ENCODE measurements at regions not wholly inside any gene's neighbourhood (a gene's known extent, or its start where the extent isn't known, plus 50 kb on each side); places are given as distances from the start of the nearest gene placed in this dataset.

GRCh38 chr15:73803806-73804205 lies 50.7 kb upstream of the INSYN1 start:
- Histone ChIP-seq H3K36me3 (ENCODE audit: control insufficient read depth, insufficient read depth, low read length) (no peaks in the 10 kb centered on the region), H3K4me1 (ENCODE audit: control insufficient read depth, insufficient read depth, low read length) (peaks cover 76% of the 10 kb centered on the region), H3K4me3 (ENCODE audit: low read depth, low read length) (no peak overlapping the region), H3K27me3 (ENCODE audit: control insufficient read depth, insufficient read depth, low read length) (no peaks in the 10 kb centered on the region), H3K27ac (ENCODE audit: low read depth, low read length) (no peak overlapping the region), H3K9me3 (ENCODE audit: control insufficient read depth, insufficient read depth, low read length) (no peaks in the 10 kb centered on the region)
- DNase-seq (ENCODE audit: low read depth in 4 of 6, low spot score in 6 of 6): no peak
- 83% methylated on average over 2 of the region's 2 CpGs for WGBS (ENCODE audit: insufficient coverage)

- Histone ChIP-seq H3K9me3 (ENCODE audit: control insufficient read depth, insufficient read depth, low read length) (no peaks in the 10 kb centered on the region), H3K27ac (ENCODE audit: low read depth, low read length) (no peak overlapping the region), H3K4me1 (ENCODE audit: control insufficient read depth, insufficient read depth, low read length) (peaks cover 70% of the 10 kb centered on the region), H3K4me3 (ENCODE audit: low read depth, low read length) (no peak overlapping the region), H3K36me3 (ENCODE audit: control insufficient read depth, insufficient read depth, low read length) (no peaks in the 10 kb centered on the region), H3K27me3 (ENCODE audit: control insufficient read depth, insufficient read depth, low read length) (no peaks in the 10 kb centered on the region)
- DNase-seq (ENCODE audit: low read depth in 4 of 6, low spot score in 6 of 6): no peak
- 92% methylated on average over 6 of the region's 9 CpGs for WGBS (ENCODE audit: insufficient coverage)
Measured at GRCh38 chr15:73805504-73806089, 52.4 kb upstream of the INSYN1 start.

- Histone ChIP-seq H3K27me3 (ENCODE audit: control insufficient read depth, insufficient read depth, low read length) (no peaks in the 10 kb centered on the region), H3K4me1 (ENCODE audit: control insufficient read depth, insufficient read depth, low read length) (peaks cover 58% of the 10 kb centered on the region), H3K9me3 (ENCODE audit: control insufficient read depth, insufficient read depth, low read length) (no peaks in the 10 kb centered on the region), H3K36me3 (ENCODE audit: control insufficient read depth, insufficient read depth, low read length) (no peaks in the 10 kb centered on the region), H3K4me3 (ENCODE audit: low read depth, low read length) (no peak overlapping the region), H3K27ac (ENCODE audit: low read depth, low read length) (no peak overlapping the region)
- 60% methylated on average over 9 of the region's 12 CpGs for WGBS (ENCODE audit: insufficient coverage)
- no peak for DNase-seq (ENCODE audit: low read depth in 4 of 6, low spot score in 6 of 6)
Measured at GRCh38 chr15:73806698-73807483, 53.7 kb upstream of the INSYN1 start.

GRCh38 chr15:73807865-73808264 lies 54.7 kb upstream of the INSYN1 start:
- no peaks in the 10 kb centered on the region for H3K36me3 ChIP-seq (ENCODE audit: control insufficient read depth, insufficient read depth, low read length)
- DNase-seq (ENCODE audit: low read depth in 4 of 6, low spot score in 6 of 6): no peak
- H3K4me1 ChIP-seq (ENCODE audit: control insufficient read depth, insufficient read depth, low read length): peaks cover 58% of the 10 kb centered on the region
- no peaks in the 10 kb centered on the region for H3K27me3 ChIP-seq (ENCODE audit: control insufficient read depth, insufficient read depth, low read length)
- H3K9me3 ChIP-seq (ENCODE audit: control insufficient read depth, insufficient read depth, low read length): no peaks in the 10 kb centered on the region
- H3K4me3 ChIP-seq (ENCODE audit: low read depth, low read length): no peak overlapping the region
- 74% methylated on average over 3 of the region's 4 CpGs for WGBS (ENCODE audit: insufficient coverage)
- H3K27ac ChIP-seq (ENCODE audit: low read depth, low read length): no peak overlapping the region

- H3K27me3 ChIP-seq (ENCODE audit: control insufficient read depth, insufficient read depth, low read length): no peaks in the 10 kb centered on the region
- 38% methylated on average over 8 of the region's 10 CpGs for WGBS (ENCODE audit: insufficient coverage)
- DNase-seq (ENCODE audit: low read depth in 4 of 6, low spot score in 6 of 6): peak in 2 of 6 donors; percentile 73 to 78
- H3K9me3 ChIP-seq (ENCODE audit: control insufficient read depth, insufficient read depth, low read length): no peaks in the 10 kb centered on the region
- H3K4me1 ChIP-seq (ENCODE audit: control insufficient read depth, insufficient read depth, low read length): peaks cover 44% of the 10 kb centered on the region
- no peaks in the 10 kb centered on the region for H3K36me3 ChIP-seq (ENCODE audit: control insufficient read depth, insufficient read depth, low read length)
- no peak overlapping the region for H3K27ac ChIP-seq (ENCODE audit: low read depth, low read length)
- H3K4me3 ChIP-seq (ENCODE audit: low read depth, low read length): no peak overlapping the region
Measured at GRCh38 chr15:73809728-73810501, 56.8 kb upstream of the INSYN1 start.

GRCh38 chr15:73812806-73813465 lies 59.8 kb upstream of the INSYN1 start:
- peaks cover 36% of the 10 kb centered on the region for H3K4me1 ChIP-seq (ENCODE audit: control insufficient read depth, insufficient read depth, low read length)
- H3K27me3 ChIP-seq (ENCODE audit: control insufficient read depth, insufficient read depth, low read length): no peaks in the 10 kb centered on the region
- WGBS (ENCODE audit: insufficient coverage): 28% methylated on average over 7 of the region's 7 CpGs
- no peak overlapping the region for H3K27ac ChIP-seq (ENCODE audit: low read depth, low read length)
- H3K4me3 ChIP-seq (ENCODE audit: low read depth, low read length): no peak overlapping the region
- peak in 2 of 6 donors; percentile 73 to 91 for DNase-seq (ENCODE audit: low read depth in 4 of 6, low spot score in 6 of 6)
- no peaks in the 10 kb centered on the region for H3K36me3 ChIP-seq (ENCODE audit: control insufficient read depth, insufficient read depth, low read length)
- H3K9me3 ChIP-seq (ENCODE audit: control insufficient read depth, insufficient read depth, low read length): no peaks in the 10 kb centered on the region

GRCh38 chr15:73813589-73813988 lies 59.8 kb upstream of the TBC1D21 start:
- Histone ChIP-seq H3K9me3 (ENCODE audit: control insufficient read depth, insufficient read depth, low read length) (no peaks in the 10 kb centered on the region), H3K27ac (ENCODE audit: low read depth, low read length) (no peak overlapping the region), H3K4me3 (ENCODE audit: low read depth, low read length) (no peak overlapping the region), H3K36me3 (ENCODE audit: control insufficient read depth, insufficient read depth, low read length) (no peaks in the 10 kb centered on the region), H3K27me3 (ENCODE audit: control insufficient read depth, insufficient read depth, low read length) (no peaks in the 10 kb centered on the region), H3K4me1 (ENCODE audit: control insufficient read depth, insufficient read depth, low read length) (peaks cover 43% of the 10 kb centered on the region)
- WGBS (ENCODE audit: insufficient coverage): no CpG with 5 or more reads among the region's 3 CpGs
- no peak for DNase-seq (ENCODE audit: low read depth in 4 of 6, low spot score in 6 of 6)

GRCh38 chr15:73818308-73818985 lies 54.9 kb upstream of the TBC1D21 start:
- Histone ChIP-seq H3K9me3 (ENCODE audit: control insufficient read depth, insufficient read depth, low read length) (no peaks in the 10 kb centered on the region), H3K4me1 (ENCODE audit: control insufficient read depth, insufficient read depth, low read length) (peaks cover 19% of the 10 kb centered on the region), H3K27me3 (ENCODE audit: control insufficient read depth, insufficient read depth, low read length) (no peaks in the 10 kb centered on the region), H3K4me3 (ENCODE audit: low read depth, low read length) (no peak overlapping the region), H3K36me3 (ENCODE audit: control insufficient read depth, insufficient read depth, low read length) (no peaks in the 10 kb centered on the region), H3K27ac (ENCODE audit: low read depth, low read length) (no peak overlapping the region)
- WGBS (ENCODE audit: insufficient coverage): 35% methylated on average over 6 of the region's 8 CpGs
- peak in 2 of 6 donors; percentile 48 to 69 for DNase-seq (ENCODE audit: low read depth in 4 of 6, low spot score in 6 of 6)

GRCh38 chr15:73821181-73821580 lies 52.2 kb upstream of the TBC1D21 start:
- 95% methylated on average over 2 of the region's 2 CpGs for WGBS (ENCODE audit: insufficient coverage)
- H3K36me3 ChIP-seq (ENCODE audit: control insufficient read depth, insufficient read depth, low read length): no peaks in the 10 kb centered on the region
- H3K4me1 ChIP-seq (ENCODE audit: control insufficient read depth, insufficient read depth, low read length): peaks cover 18% of the 10 kb centered on the region
- no peaks in the 10 kb centered on the region for H3K27me3 ChIP-seq (ENCODE audit: control insufficient read depth, insufficient read depth, low read length)
- no peak overlapping the region for H3K27ac ChIP-seq (ENCODE audit: low read depth, low read length)
- no peak for DNase-seq (ENCODE audit: low read depth in 4 of 6, low spot score in 6 of 6)
- H3K9me3 ChIP-seq (ENCODE audit: control insufficient read depth, insufficient read depth, low read length): no peaks in the 10 kb centered on the region
- no peak overlapping the region for H3K4me3 ChIP-seq (ENCODE audit: low read depth, low read length)

All from spinal cord (tissue), 9 donors.